Aorta (tissue), 5 donors: ENCODE measurements at regions not wholly inside any gene's neighbourhood (a gene's known extent, or its start where the extent isn't known, plus 50 kb on each side); places are given as distances from the start of the nearest gene placed in this dataset.

Experiments used
- ATAC-seq: fragments of 200-7000 bp; cut with Tn5 transposase; one replicate; pipeline ENCODE4 v1.9.1; 2022; ENCODE audit warnings: moderate library complexity; ENCODE audit not compliant: low FRiP score
- DNase-seq, 2 donors: peaks; one replicate each; pipeline ENCODE4 v3.0.0-alpha.2; 2020
- H3K27ac ChIP-seq, 2 donors: one replicate each; pipeline ENCODE4 v1.5.1; 2013; ENCODE audit warnings: low read length in 2 of 2, mild to moderate bottlenecking in 2 of 2, moderate library complexity in 2 of 2, control low read depth in 1 of 2, inconsistent platforms in 1 of 2, low read depth in 1 of 2
- H3K27me3 ChIP-seq, 2 donors: one replicate each; pipeline ENCODE4 v1.6.1; 2013; ENCODE audit warnings: control low read depth in 1 of 2, low read length in 1 of 2, mild to moderate bottlenecking in 1 of 2, moderate library complexity in 1 of 2; ENCODE audit not compliant: insufficient read depth in 2 of 2, control insufficient read depth in 1 of 2
- H3K36me3 ChIP-seq, 2 donors: one replicate each; pipeline ENCODE4 v1.6.1; 2013; ENCODE audit warnings: control low read depth in 1 of 2, low read length in 1 of 2, mild to moderate bottlenecking in 1 of 2; ENCODE audit not compliant: insufficient read depth in 2 of 2, control insufficient read depth in 1 of 2
- H3K4me1 ChIP-seq, 2 donors: one replicate each; pipeline ENCODE4 v1.6.1; 2013; ENCODE audit warnings: low read length in 2 of 2, control low read depth in 1 of 2, mild to moderate bottlenecking in 1 of 2, moderate library complexity in 1 of 2; ENCODE audit not compliant: insufficient read depth in 2 of 2, control insufficient read depth in 1 of 2
- H3K4me3 ChIP-seq, 2 donors: one replicate each; pipeline ENCODE4 v1.5.1; 2013; ENCODE audit warnings: low read length in 2 of 2, control low read depth in 1 of 2, mild to moderate bottlenecking in 1 of 2
- H3K9me3 ChIP-seq: one replicate; pipeline ENCODE4 v1.6.1; 2013; ENCODE audit warnings: mild to moderate bottlenecking, low read length; ENCODE audit not compliant: control insufficient read depth
- WGBS, 2 donors: extraction: QIAGEN DNeasy Blood & Tissue Kit; methylation state at CpG; one replicate each; pipeline ENCODE4 v1.1.7; 2013; 5-methylcytosine and 5-hydroxymethylcytosine counted together
- intact Hi-C, 2 donors: fragments of 100-400 bp; cut with DNase I; formaldehyde crosslinking; loops; one replicate each; pipeline versions ENCODE4 v1.14.2 to v1.15.0; 2022
- donor health status: healthy with polysubstance abuse.
- donor health status: Bipolar disorder and iron deficiency.
- donor health status: DM: no; HTN: no; CAD: no.
- donor health status: DM: no; HTN: no; CAD: no.
- donor health status: DM: yes; HTN: yes; CAD: no.

- intact Hi-C loops, result no loop called here
- Histone ChIP-seq H3K27ac (no peak overlapping the region), H3K9me3 (no peaks in the 10 kb centered on the region), H3K36me3 (no peaks in the 10 kb centered on the region), H3K4me1 (no peaks in the 10 kb centered on the region), H3K4me3 (no peak overlapping the region), H3K27me3 (no peaks in the 10 kb centered on the region)
- ATAC-seq (no peak), DNase-seq (no peak)
- WGBS, 2 donors, result 92 to 94% methylated on average over 2 of the region's 2 CpGs
Observed at GRCh38 chr1:59025201-59025600, 241.4 kb upstream of the JUN start.

DNA sequence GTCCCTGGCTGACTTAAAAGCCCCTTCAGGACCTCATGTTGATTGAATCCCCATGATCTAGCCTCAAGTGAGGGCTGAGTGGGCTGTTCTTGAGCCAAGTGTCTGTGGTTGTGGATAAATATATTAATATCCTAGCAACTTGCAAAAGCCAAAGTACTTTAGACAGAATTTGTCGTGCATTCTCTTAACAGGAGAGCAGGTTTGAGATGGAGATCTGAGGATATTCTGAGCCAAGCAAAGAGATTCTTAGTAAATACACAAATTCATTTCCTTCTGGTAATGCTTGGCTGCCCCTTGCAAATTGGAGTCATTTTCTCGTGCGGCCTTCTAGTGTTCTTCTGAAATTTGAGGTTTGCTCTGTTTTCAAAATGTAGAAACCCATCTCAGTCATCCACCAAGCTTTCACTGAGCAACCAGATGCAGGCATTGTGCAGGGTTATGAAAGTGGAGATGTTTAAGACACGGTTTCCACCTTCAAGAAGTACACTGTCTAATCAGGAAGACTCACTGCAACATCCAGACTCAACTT is 242.1 kb upstream of the JUN start:
- H3K36me3 ChIP-seq, result no peaks in the 10 kb centered on the region
- DNase-seq, result no peak
- WGBS, 2 donors, result 48 to 55% methylated on average over 4 of the region's 4 CpGs
- no peaks in the 10 kb centered on the region for H3K9me3 ChIP-seq
- intact Hi-C loops, result no loop called here
- H3K4me1 ChIP-seq, result no peaks in the 10 kb centered on the region
- H3K4me3 ChIP-seq, result no peak overlapping the region
- H3K27ac ChIP-seq, result no peak overlapping the region
- no peaks in the 10 kb centered on the region for H3K27me3 ChIP-seq
- ATAC-seq, result no peak

DNA sequence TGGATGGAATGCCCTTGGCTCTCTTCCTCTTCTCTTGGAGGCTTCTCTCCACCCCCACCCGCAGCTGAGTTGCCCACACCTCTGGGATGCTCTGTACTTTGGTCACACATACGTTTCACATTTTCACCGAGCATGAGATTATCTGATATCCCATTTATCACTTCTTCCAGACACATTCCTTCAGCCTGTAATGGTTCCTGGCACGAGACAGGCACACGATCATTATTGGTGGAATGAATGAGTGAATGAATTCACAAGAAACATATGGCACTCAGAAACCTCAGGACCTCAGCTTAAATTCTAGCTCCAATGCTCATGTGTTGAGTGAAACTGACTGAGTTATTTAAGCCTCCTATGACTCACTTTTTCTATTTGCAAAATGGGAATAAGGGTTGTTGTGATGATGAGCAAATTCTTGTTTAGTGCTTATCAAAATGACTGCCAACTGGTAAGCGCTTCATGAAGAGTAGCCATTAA is 242.7 kb upstream of the JUN start:
- ATAC-seq (no peak), DNase-seq (no peak)
- intact Hi-C loops, result no loop called here
- no peak overlapping the region for H3K4me3 ChIP-seq
- H3K4me1 ChIP-seq, result no peaks in the 10 kb centered on the region
- no peaks in the 10 kb centered on the region for H3K27me3 ChIP-seq
- H3K9me3 ChIP-seq, result no peaks in the 10 kb centered on the region
- 91 to 92% methylated on average over 6 of the region's 6 CpGs for WGBS, 2 donors
- H3K27ac ChIP-seq, result no peak overlapping the region
- no peaks in the 10 kb centered on the region for H3K36me3 ChIP-seq

- Histone ChIP-seq H3K27ac (no peak overlapping the region), H3K4me3 (no peak overlapping the region), H3K4me1 (no peaks in the 10 kb centered on the region), H3K9me3 (no peaks in the 10 kb centered on the region), H3K36me3 (no peaks in the 10 kb centered on the region), H3K27me3 (no peaks in the 10 kb centered on the region)
- 96 to 98% methylated on average over 2 of the region's 2 CpGs for WGBS, 2 donors
- ATAC-seq (no peak), DNase-seq (no peak)
- intact Hi-C loops, result no loop called here
Observed at GRCh38 chr1:59027177-59027576, 243.3 kb upstream of the JUN start.

DNA sequence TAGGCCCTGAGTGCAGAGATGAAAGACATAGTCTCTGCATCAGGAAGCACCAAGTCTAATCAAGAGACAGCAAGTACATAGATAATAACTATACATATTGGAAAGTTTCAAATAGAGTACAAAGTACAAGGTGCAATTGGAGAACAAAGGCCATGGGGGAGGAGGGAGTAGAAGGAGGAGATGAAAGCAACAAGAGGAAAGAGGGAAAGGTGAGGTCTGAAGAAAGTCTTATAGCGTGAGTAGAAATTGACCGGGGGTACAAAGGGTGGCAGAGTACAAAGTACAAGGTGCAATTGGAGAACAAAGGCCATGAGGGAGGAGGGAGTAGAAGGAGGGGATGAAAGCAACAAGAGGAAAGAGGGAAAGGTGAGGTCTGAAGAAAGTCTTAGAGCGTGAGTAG is 244.2 kb upstream of the JUN start:
- no peak overlapping the region for H3K4me3 ChIP-seq
- DNase-seq (no peak), ATAC-seq (no peak)
- WGBS, 2 donors, result 95 to 97% methylated on average over 3 of the region's 3 CpGs
- no peaks in the 10 kb centered on the region for H3K4me1 ChIP-seq
- no peak overlapping the region for H3K27ac ChIP-seq
- no peaks in the 10 kb centered on the region for H3K27me3 ChIP-seq
- intact Hi-C loops, result no loop called here
- no peaks in the 10 kb centered on the region for H3K9me3 ChIP-seq
- no peaks in the 10 kb centered on the region for H3K36me3 ChIP-seq

DNA sequence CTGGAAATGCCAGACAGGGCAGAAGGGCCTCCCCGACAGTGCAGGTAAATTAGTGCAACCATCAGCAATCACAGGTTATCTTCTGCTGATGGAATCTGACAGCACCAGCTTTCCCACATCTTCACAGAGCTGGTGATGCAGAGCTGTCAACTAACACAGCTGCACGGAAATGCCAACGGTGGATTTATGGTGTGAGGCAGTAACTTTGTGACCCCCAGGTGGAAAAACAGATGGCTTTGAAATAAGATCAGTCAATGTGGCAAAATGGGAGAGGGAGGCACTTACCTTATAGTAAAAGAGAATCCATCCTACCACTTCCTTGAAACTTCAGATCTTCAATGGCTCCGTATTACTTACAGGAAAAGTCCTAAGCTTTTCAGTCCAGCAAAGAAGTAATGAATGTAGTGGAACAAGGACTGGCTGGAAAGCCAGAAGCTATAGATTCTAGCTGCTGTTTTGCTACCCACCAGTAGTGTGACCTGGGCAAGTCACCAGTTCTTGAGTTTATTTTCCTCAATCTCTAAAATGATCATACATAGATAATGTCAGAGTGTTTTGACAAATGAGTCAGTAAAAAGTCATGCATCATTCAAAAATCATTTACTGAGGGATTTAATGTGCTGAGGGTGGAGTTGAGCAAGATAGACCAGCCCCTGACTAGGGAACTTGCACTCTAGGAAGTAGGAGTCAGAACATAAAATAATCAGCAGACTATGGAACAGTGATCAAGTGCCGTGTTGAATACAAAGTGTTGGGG is 245.7 kb upstream of the JUN start:
- intact Hi-C loops, result no loop called here
- H3K9me3 ChIP-seq, result no peaks in the 10 kb centered on the region
- H3K27me3 ChIP-seq, result no peaks in the 10 kb centered on the region
- H3K36me3 ChIP-seq, result no peaks in the 10 kb centered on the region
- DNase-seq (no peak), ATAC-seq (no peak)
- no peaks in the 10 kb centered on the region for H3K4me1 ChIP-seq
- 80 to 86% methylated on average over 5 of the region's 5 CpGs for WGBS, 2 donors
- no peak overlapping the region for H3K4me3 ChIP-seq
- H3K27ac ChIP-seq, result no peak overlapping the region

- no peak overlapping the region for H3K4me3 ChIP-seq
- H3K27ac ChIP-seq, result no peak overlapping the region
- no peaks in the 10 kb centered on the region for H3K27me3 ChIP-seq
- 96 to 98% methylated on average over 2 of the region's 2 CpGs for WGBS, 2 donors
- H3K9me3 ChIP-seq, result no peaks in the 10 kb centered on the region
- no peaks in the 10 kb centered on the region for H3K4me1 ChIP-seq
- DNase-seq (no peak), ATAC-seq (no peak)
- intact Hi-C loops, result no loop called here
- no peaks in the 10 kb centered on the region for H3K36me3 ChIP-seq
Observed at GRCh38 chr1:59032228-59032627, 248.4 kb upstream of the JUN start.

- H3K4me3 ChIP-seq, result no peak overlapping the region
- DNase-seq, result no peak
- intact Hi-C loops, result no loop called here
- H3K36me3 ChIP-seq, result no peaks in the 10 kb centered on the region
- 93 to 98% methylated on average over 4 of the region's 4 CpGs for WGBS, 2 donors
- no peaks in the 10 kb centered on the region for H3K27me3 ChIP-seq
- H3K4me1 ChIP-seq, result no peaks in the 10 kb centered on the region
- H3K27ac ChIP-seq, result no peak overlapping the region
- ATAC-seq, result no peak
- no peaks in the 10 kb centered on the region for H3K9me3 ChIP-seq
Observed at GRCh38 chr1:59033761-59034160, 249.9 kb upstream of the JUN start.

GRCh38 chr1:59034925-59035324 is 251.1 kb upstream of the JUN start:
- H3K27me3 ChIP-seq, result no peaks in the 10 kb centered on the region
- H3K27ac ChIP-seq, result no peak overlapping the region
- no peaks in the 10 kb centered on the region for H3K36me3 ChIP-seq
- intact Hi-C loops, result no loop called here
- H3K9me3 ChIP-seq, result no peaks in the 10 kb centered on the region
- 70 to 74% methylated on average over 10 of the region's 10 CpGs for WGBS, 2 donors
- no peak for ATAC-seq
- H3K4me1 ChIP-seq, result no peaks in the 10 kb centered on the region
- no peak overlapping the region for H3K4me3 ChIP-seq
- no peak for DNase-seq
